ENCODE measurements at regions not wholly inside any gene's neighbourhood (a gene's known extent, or its start where the extent isn't known, plus 50 kb on each side); places are given as distances from the start of the nearest gene placed in this dataset.

GRCh38 chr1:99566290-99567021 lies 79.5 kb upstream of the PALMD start:
- TF ChIP-seq CTCF (IDR thresholded peaks at IDR 0.05) (no peak), POLR2AphosphoS5 (IDR thresholded peaks at IDR 0.05) (no peak)
